Activated CD4-positive, alpha-beta T cell treated with anti-CD3 and anti-CD28 coated beads, Interleukin-2, amount 10 ng/mL, durations not matched to agents 24 days and 14 days (primary cell): ENCODE measurements at regions not wholly inside any gene's neighbourhood (a gene's known extent, or its start where the extent isn't known, plus 50 kb on each side); places are given as distances from the start of the nearest gene placed in this dataset.

Experiments used
- DNase-seq: peaks from one replicate; pipeline ENCODE4 v3.0.0; 2022
- H3K27ac Mint-ChIP-seq: one replicate; pipeline ENCODE4 v1.8.0; 2022; ENCODE audit warnings: mild to moderate bottlenecking, mixed read lengths
- H3K27me3 Mint-ChIP-seq: one replicate; pipeline ENCODE4 v1.8.0; 2022; ENCODE audit warnings: mixed read lengths
- H3K36me3 Mint-ChIP-seq: one replicate; pipeline ENCODE4 v1.8.0; 2022; ENCODE audit warnings: low read depth, mild to moderate bottlenecking, mixed read lengths
- H3K4me1 Mint-ChIP-seq: one replicate; pipeline ENCODE4 v1.8.0; 2021; ENCODE audit warnings: mixed read lengths
- H3K4me3 Mint-ChIP-seq: one replicate; pipeline ENCODE4 v1.8.0; 2022; ENCODE audit warnings: mild to moderate bottlenecking, moderate library complexity, mixed read lengths
- H3K9me3 Mint-ChIP-seq: one replicate; pipeline ENCODE4 v1.8.0; 2021; ENCODE audit warnings: mixed read lengths
- intact Hi-C: fragments of 100-400 bp; cut with micrococcal nuclease; formaldehyde crosslinking; loops from one replicate; pipeline ENCODE4 v1.15.1; 2023

- Mint-ChIP-seq H3K36me3 (no peaks in the 10 kb centered on the region), H3K9me3 (no peaks in the 10 kb centered on the region), H3K27me3 (peaks cover 12% of the 10 kb centered on the region), H3K27ac (no peak overlapping the region), H3K4me3 (no peak overlapping the region), H3K4me1 (no peaks in the 10 kb centered on the region)
- intact Hi-C loops: no loop called here
- DNase-seq: no peak
These were observed 191.1 kb downstream of the TMX1 start for GRCh38 chr14:51431033-51431709.

DNA sequence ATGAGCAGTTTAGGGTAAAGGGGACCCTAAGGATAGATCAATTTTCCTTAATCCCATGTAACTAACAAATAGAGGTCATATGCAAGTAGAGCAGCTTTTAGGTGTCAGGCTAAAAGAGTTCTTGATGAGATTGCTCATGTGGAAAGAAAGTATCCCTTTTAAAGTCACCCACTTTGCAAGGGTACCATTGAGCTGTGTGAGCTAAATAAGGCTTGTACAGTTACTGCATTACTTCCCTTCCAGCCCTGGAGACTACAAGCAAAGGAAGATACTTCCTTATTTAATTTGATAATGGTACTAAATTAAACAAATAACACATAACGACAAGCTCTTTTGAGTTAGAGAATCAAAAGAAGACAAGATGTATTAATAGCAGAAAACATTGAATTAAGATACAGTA, 191.7 kb downstream of the TMX1 start:
- no peaks in the 10 kb centered on the region for H3K36me3 Mint-ChIP-seq
- intact Hi-C loops: no loop called here
- peaks cover 12% of the 10 kb centered on the region for H3K27me3 Mint-ChIP-seq
- H3K4me1 Mint-ChIP-seq: no peaks in the 10 kb centered on the region
- H3K27ac Mint-ChIP-seq: no peak overlapping the region
- H3K4me3 Mint-ChIP-seq: no peak overlapping the region
- DNase-seq: no peak
- H3K9me3 Mint-ChIP-seq: no peaks in the 10 kb centered on the region

- H3K27ac Mint-ChIP-seq: no peak overlapping the region
- no peaks in the 10 kb centered on the region for H3K9me3 Mint-ChIP-seq
- intact Hi-C loops: no loop called here
- H3K27me3 Mint-ChIP-seq: peaks cover 12% of the 10 kb centered on the region
- H3K4me1 Mint-ChIP-seq: no peaks in the 10 kb centered on the region
- no peak for DNase-seq
- H3K36me3 Mint-ChIP-seq: no peaks in the 10 kb centered on the region
- H3K4me3 Mint-ChIP-seq: no peak overlapping the region
These were observed 192.4 kb downstream of the TMX1 start for GRCh38 chr14:51432302-51432948.

- Mint-ChIP-seq H3K4me3 (no peak overlapping the region), H3K9me3 (no peaks in the 10 kb centered on the region), H3K27ac (no peak overlapping the region), H3K27me3 (peaks cover 8% of the 10 kb centered on the region), H3K36me3 (no peaks in the 10 kb centered on the region), H3K4me1 (no peaks in the 10 kb centered on the region)
- DNase-seq: no peak
- intact Hi-C loops: no loop called here
These were observed 196.6 kb downstream of the TMX1 start for GRCh38 chr14:51436630-51437029.

GRCh38 chr14:51439896-51440295, 199.8 kb downstream of the TMX1 start:
- H3K9me3 Mint-ChIP-seq: no peaks in the 10 kb centered on the region
- intact Hi-C loops: no loop called here
- no peaks in the 10 kb centered on the region for H3K36me3 Mint-ChIP-seq
- peaks cover 3% of the 10 kb centered on the region for H3K27me3 Mint-ChIP-seq
- no peak overlapping the region for H3K27ac Mint-ChIP-seq
- DNase-seq: no peak
- no peak overlapping the region for H3K4me3 Mint-ChIP-seq
- no peaks in the 10 kb centered on the region for H3K4me1 Mint-ChIP-seq

DNA sequence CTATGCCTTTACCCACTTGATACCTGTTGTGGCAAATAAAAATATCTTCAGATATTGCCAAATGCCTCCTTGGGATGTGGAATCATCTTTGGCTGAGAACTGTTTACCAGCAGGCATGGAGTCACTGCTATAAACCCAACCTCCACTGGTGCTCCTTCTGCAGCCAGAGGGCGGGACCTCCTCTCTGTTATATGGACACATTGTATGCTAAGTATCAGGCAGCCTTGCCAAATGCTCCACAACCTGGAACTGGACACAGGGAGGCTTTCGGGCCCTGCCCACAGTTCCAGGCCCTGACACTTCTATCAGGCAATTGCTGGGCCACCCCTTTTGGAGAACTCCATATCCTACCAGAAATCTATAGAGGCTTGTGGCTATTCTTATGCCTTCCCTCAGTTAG, 201.0 kb downstream of the TMX1 start:
- H3K4me1 Mint-ChIP-seq: no peaks in the 10 kb centered on the region
- no peak overlapping the region for H3K27ac Mint-ChIP-seq
- no peak for DNase-seq
- peaks cover 3% of the 10 kb centered on the region for H3K27me3 Mint-ChIP-seq
- no peaks in the 10 kb centered on the region for H3K36me3 Mint-ChIP-seq
- intact Hi-C loops: no loop called here
- H3K4me3 Mint-ChIP-seq: no peak overlapping the region
- no peaks in the 10 kb centered on the region for H3K9me3 Mint-ChIP-seq

DNA sequence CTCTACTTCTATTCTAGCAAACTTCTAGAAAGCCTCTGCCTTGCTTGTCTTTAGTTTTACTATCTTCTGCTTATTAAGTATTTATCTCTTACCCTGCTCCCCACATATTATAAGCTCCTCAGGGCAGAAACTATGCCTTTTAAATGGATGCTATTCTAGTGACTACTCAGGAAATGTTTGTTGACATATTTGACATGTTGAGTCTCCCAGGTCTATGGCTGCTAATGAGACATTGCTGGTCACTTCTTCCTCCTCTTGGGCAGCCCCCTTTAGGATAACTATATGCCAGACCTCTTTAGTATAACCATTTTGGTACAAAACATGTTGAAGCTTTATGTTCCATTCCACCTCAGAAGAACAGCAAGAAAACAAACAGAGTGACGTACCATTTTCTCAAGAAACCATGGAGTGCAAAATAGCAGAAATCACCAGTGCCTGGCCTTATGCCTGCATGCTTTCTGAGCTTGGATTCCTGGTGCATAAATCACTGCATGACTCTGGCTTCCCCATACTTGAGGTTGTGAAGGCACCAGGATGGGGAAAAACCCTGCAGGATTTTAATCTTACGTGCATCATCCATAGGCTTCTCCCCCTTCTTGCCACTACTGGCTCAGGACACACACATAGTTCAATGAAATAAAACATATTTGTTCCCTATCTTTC, 202.6 kb downstream of the TMX1 start:
- Mint-ChIP-seq H3K27me3 (peaks cover 3% of the 10 kb centered on the region), H3K36me3 (no peaks in the 10 kb centered on the region), H3K9me3 (no peaks in the 10 kb centered on the region), H3K4me1 (no peaks in the 10 kb centered on the region), H3K27ac (no peak overlapping the region), H3K4me3 (no peak overlapping the region)
- DNase-seq: no peak
- intact Hi-C loops: no loop called here

GRCh38 chr14:51443195-51444018, 203.4 kb downstream of the TMX1 start:
- Mint-ChIP-seq H3K4me1 (no peaks in the 10 kb centered on the region), H3K9me3 (no peaks in the 10 kb centered on the region), H3K36me3 (no peaks in the 10 kb centered on the region), H3K27ac (no peak overlapping the region), H3K27me3 (peaks cover 3% of the 10 kb centered on the region), H3K4me3 (no peak overlapping the region)
- intact Hi-C loops: no loop called here
- no peak for DNase-seq

GRCh38 chr14:51444353-51445000, 204.4 kb downstream of the TMX1 start:
- H3K27ac Mint-ChIP-seq: no peak overlapping the region
- intact Hi-C loops: no loop called here
- no peaks in the 10 kb centered on the region for H3K9me3 Mint-ChIP-seq
- H3K36me3 Mint-ChIP-seq: no peaks in the 10 kb centered on the region
- peaks cover 3% of the 10 kb centered on the region for H3K27me3 Mint-ChIP-seq
- no peak overlapping the region for H3K4me3 Mint-ChIP-seq
- DNase-seq: no peak
- H3K4me1 Mint-ChIP-seq: no peaks in the 10 kb centered on the region

- H3K36me3 Mint-ChIP-seq: no peaks in the 10 kb centered on the region
- no peak overlapping the region for H3K27ac Mint-ChIP-seq
- DNase-seq: no peak
- intact Hi-C loops: no loop called here
- no peaks in the 10 kb centered on the region for H3K9me3 Mint-ChIP-seq
- no peaks in the 10 kb centered on the region for H3K4me1 Mint-ChIP-seq
- H3K4me3 Mint-ChIP-seq: no peak overlapping the region
- peaks cover 2% of the 10 kb centered on the region for H3K27me3 Mint-ChIP-seq
These were observed 204.9 kb downstream of the TMX1 start for GRCh38 chr14:51445001-51445390.

DNA sequence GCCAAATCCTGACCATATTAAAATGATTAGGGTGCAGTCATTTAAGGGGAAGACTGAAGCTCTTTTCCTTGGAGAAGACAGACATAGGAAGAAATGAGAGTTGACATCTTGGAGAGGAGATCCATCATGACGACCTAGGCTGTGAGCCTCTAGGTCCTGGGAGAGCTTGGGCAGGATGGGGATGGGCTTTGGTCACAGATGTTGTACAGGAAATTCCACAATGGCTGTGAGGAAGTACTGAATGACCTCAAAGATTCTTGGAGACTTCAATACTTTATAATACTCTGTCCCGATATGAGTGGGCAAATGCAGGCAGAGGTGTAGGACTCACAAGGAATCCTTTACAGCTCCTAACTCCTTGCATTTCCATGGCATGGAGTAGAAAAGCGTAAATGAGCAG, 204.9 kb upstream of the FRMD6 start:
- intact Hi-C loops: no loop called here
- Mint-ChIP-seq H3K4me3 (no peak overlapping the region), H3K27ac (no peak overlapping the region), H3K4me1 (no peaks in the 10 kb centered on the region), H3K27me3 (no peaks in the 10 kb centered on the region), H3K36me3 (no peaks in the 10 kb centered on the region), H3K9me3 (no peaks in the 10 kb centered on the region)
- no peak for DNase-seq

DNA sequence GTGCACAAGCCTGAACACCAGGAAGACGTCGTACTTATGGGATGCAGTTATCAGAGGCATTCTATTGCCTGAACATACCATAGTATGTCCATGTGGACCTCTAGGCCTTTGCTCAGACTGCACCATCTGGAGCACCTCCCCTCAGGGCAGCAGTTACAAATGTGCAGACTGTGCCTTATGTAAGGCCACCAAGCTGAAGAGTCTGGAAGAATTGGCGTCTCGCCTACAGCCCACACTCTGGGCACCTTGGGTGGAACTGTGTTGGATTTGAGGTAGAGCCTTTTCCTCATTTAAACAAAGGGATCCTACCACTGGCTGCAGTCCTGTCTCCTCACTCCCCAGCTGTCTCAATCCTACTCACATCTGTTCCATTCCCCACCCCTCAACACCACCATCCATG, 204.3 kb upstream of the FRMD6 start:
- intact Hi-C loops: no loop called here
- no peaks in the 10 kb centered on the region for H3K27me3 Mint-ChIP-seq
- no peak for DNase-seq
- no peaks in the 10 kb centered on the region for H3K9me3 Mint-ChIP-seq
- H3K36me3 Mint-ChIP-seq: no peaks in the 10 kb centered on the region
- no peak overlapping the region for H3K4me3 Mint-ChIP-seq
- H3K27ac Mint-ChIP-seq: no peak overlapping the region
- H3K4me1 Mint-ChIP-seq: no peaks in the 10 kb centered on the region

DNA sequence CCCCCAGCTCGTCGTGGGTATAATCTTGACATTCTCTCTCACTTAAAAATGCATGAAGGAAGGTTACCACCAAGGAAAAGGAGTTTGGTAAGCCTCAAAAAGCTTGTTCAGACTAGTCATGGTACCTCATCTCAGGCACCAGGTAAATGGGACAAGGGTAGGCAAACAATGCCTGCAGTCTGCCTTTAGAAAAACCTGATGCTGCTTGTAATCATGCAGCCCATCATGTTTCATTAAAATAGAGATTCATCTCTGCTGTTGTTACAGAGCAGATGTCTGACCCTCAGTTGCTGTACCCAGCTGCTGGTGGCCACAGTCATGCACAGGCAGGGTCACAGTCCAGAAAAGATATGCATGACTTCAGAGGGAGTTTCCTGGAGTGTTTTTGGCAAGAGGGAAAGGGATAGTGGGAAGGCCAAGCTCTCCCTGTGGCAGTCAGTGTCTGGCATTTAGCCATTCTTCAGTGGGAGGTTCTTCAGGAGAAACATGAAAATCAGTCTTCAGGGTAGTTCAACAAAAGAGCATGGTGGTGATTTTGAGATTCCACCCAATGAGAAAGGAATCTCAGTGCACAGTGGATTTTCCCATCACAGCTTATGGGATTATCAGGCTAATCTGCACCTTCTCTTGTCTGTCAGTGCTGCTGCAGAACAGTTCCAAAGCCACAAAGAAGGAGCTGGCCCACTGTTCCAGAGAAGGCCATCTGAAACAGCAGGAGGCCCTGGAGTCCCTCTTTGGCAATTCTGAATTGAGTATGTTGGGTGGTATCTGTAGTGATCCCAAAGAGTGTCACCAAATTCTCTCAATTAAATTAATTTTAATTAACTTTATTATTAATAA, 202.7 kb upstream of the FRMD6 start:
- intact Hi-C loops: no loop called here
- DNase-seq: no peak
- H3K4me1 Mint-ChIP-seq: no peaks in the 10 kb centered on the region
- H3K27me3 Mint-ChIP-seq: no peaks in the 10 kb centered on the region
- H3K27ac Mint-ChIP-seq: no peak overlapping the region
- no peaks in the 10 kb centered on the region for H3K36me3 Mint-ChIP-seq
- no peaks in the 10 kb centered on the region for H3K9me3 Mint-ChIP-seq
- H3K4me3 Mint-ChIP-seq: no peak overlapping the region
